Vagina (tissue), 2 donors: ENCODE measurements at regions not wholly inside any gene's neighbourhood (a gene's known extent, or its start where the extent isn't known, plus 50 kb on each side); places are given as distances from the start of the nearest gene placed in this dataset.

Experiments used
- DNase-seq, 2 donors: peaks; one replicate each; pipeline ENCODE4 v3.0.0-alpha.2; 2017; ENCODE audit errors: extremely low spot score in 2 of 2
- H3K27ac ChIP-seq: fragments of 200-600 bp; sonication (generic); one replicate; pipeline ENCODE4 v1.5.1; 2019
- H3K27me3 ChIP-seq: fragments of 200-600 bp; sonication (generic); one replicate; pipeline ENCODE4 v1.5.1; 2019
- H3K36me3 ChIP-seq, 2 donors: fragments of 200-600 bp; sonication (generic); one replicate each; pipeline ENCODE4 v1.5.1; 2017 to 2019
- H3K4me1 ChIP-seq: fragments of 200-600 bp; sonication (generic); one replicate; pipeline ENCODE4 v1.5.1; 2019
- H3K4me3 ChIP-seq, 2 donors: fragments of 200-600 bp; sonication (generic); 1 replicate in 1 of 2; 2 replicates in 1 of 2; pipeline ENCODE4 v1.5.1; 2016 to 2019
- H3K9me3 ChIP-seq: fragments of 200-600 bp; sonication (generic); one replicate; pipeline ENCODE4 v1.5.1; 2019
- CTCF ChIP-seq, 3 experiments: fragments of 450-650 bp in 2 of 3; fragments of 200-600 bp in 1 of 3; sonication (generic) in 1 of 3; IDR thresholded peaks; one replicate each; pipeline ENCODE4 v1.5.1; 2017 to 2019; ENCODE audit warnings: antibody characterized with exemption in 3 of 3, mild to moderate bottlenecking in 2 of 3, moderate library complexity in 2 of 3
- POLR2A ChIP-seq, 2 donors: fragments of 450-650 bp; IDR thresholded peaks; one replicate each; pipeline ENCODE4 v1.6.1; 2017; ENCODE audit warnings: antibody characterized with exemption in 2 of 2, mild to moderate bottlenecking in 2 of 2, moderate library complexity in 2 of 2
- POLR2AphosphoS5 ChIP-seq, 2 donors: sonication (generic); formaldehyde crosslinking; IDR thresholded peaks; one replicate each; pipeline ENCODE4 v1.9.0; 2017; ENCODE audit warnings: antibody characterized with exemption in 2 of 2, mild to moderate bottlenecking in 2 of 2, low read depth in 1 of 2; ENCODE audit not compliant: insufficient read depth in 1 of 2
- intact Hi-C: fragments of 100-400 bp; cut with DNase I; formaldehyde crosslinking; loops from one replicate; pipeline ENCODE4 v1.15.1; 2023

- no peak for TF ChIP-seq POLR2A (IDR thresholded peaks at IDR 0.05)
- TF ChIP-seq POLR2AphosphoS5 (IDR thresholded peaks at IDR 0.05; ENCODE audit: insufficient read depth in 1 of 2, low read depth in 1 of 2) = no peak
- TF ChIP-seq CTCF (IDR thresholded peaks at IDR 0.05) = no peak
- H3K4me3 ChIP-seq = no peak overlapping the region
- intact Hi-C loops = no loop called here
Observed at GRCh38 chr6:88339761-88340160, 173.6 kb upstream of the CNR1 start.

DNA sequence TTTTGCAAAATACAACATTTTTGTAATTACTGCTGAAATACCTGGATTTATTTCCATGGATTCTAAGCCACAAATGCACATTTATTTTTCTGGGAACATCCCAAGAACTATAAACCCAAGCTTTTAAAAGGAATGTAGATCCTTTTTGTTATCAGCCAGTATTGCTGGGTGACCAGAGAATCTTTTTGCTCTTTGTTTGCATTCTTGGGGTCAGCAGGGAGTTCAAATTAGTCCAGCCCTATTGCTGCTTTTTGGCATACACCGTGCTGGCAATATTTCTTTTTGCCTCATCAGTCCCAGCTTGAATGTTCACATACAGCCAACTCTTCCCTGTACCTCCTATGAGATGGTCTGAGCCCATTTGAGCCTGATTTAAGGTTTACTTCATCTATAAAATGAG is 155.2 kb upstream of the CNR1 start:
- no peak for TF ChIP-seq CTCF (IDR thresholded peaks at IDR 0.05)
- TF ChIP-seq POLR2A (IDR thresholded peaks at IDR 0.05) = no peak
- no peak for TF ChIP-seq POLR2AphosphoS5 (IDR thresholded peaks at IDR 0.05; ENCODE audit: insufficient read depth in 1 of 2, low read depth in 1 of 2)
- Histone ChIP-seq H3K9me3 (no peaks in the 10 kb centered on the region), H3K4me1 (no peaks in the 10 kb centered on the region), H3K36me3 (no peaks in the 10 kb centered on the region), H3K4me3 (no peak overlapping the region), H3K27me3 (no peaks in the 10 kb centered on the region), H3K27ac (no peak overlapping the region)
- DNase-seq = no peak
- intact Hi-C loops = no loop called here

More at GRCh38 chr6:88339761-88340160, 173.6 kb upstream of the CNR1 start:
- H3K9me3 ChIP-seq = no peaks in the 10 kb centered on the region
- no peaks in the 10 kb centered on the region for H3K27me3 ChIP-seq
- no peaks in the 10 kb centered on the region for H3K36me3 ChIP-seq
- H3K4me1 ChIP-seq = no peaks in the 10 kb centered on the region
- H3K27ac ChIP-seq = no peak overlapping the region
- DNase-seq = no peak

- H3K4me1 ChIP-seq = no peaks in the 10 kb centered on the region
- no peaks in the 10 kb centered on the region for H3K36me3 ChIP-seq
- no peak overlapping the region for H3K27ac ChIP-seq
- no peaks in the 10 kb centered on the region for H3K9me3 ChIP-seq
- H3K27me3 ChIP-seq = no peaks in the 10 kb centered on the region
- no peak for DNase-seq
- no peak for TF ChIP-seq POLR2A (IDR thresholded peaks at IDR 0.05)
- no peak for TF ChIP-seq POLR2AphosphoS5 (IDR thresholded peaks at IDR 0.05; ENCODE audit: insufficient read depth in 1 of 2, low read depth in 1 of 2)
- no peak for TF ChIP-seq CTCF (IDR thresholded peaks at IDR 0.05)
- H3K4me3 ChIP-seq = no peak overlapping the region
- intact Hi-C loops = no loop called here
Observed at GRCh38 chr6:88311561-88311960, 145.4 kb upstream of the CNR1 start.

GRCh38 chr6:88304520-88304919 is 138.4 kb upstream of the CNR1 start:
- no peak for TF ChIP-seq CTCF (IDR thresholded peaks at IDR 0.05)
- TF ChIP-seq POLR2A (IDR thresholded peaks at IDR 0.05) = no peak
- TF ChIP-seq POLR2AphosphoS5 (IDR thresholded peaks at IDR 0.05; ENCODE audit: insufficient read depth in 1 of 2, low read depth in 1 of 2) = no peak
- intact Hi-C loops = no loop called here
- Histone ChIP-seq H3K4me1 (no peaks in the 10 kb centered on the region), H3K27me3 (no peaks in the 10 kb centered on the region), H3K9me3 (no peaks in the 10 kb centered on the region), H3K4me3 (no peak overlapping the region), H3K27ac (no peak overlapping the region), H3K36me3 (no peaks in the 10 kb centered on the region)
- no peak for DNase-seq

GRCh38 chr6:88302769-88303225 is 136.7 kb upstream of the CNR1 start:
- Histone ChIP-seq H3K9me3 (no peaks in the 10 kb centered on the region), H3K36me3 (no peaks in the 10 kb centered on the region), H3K27ac (no peak overlapping the region), H3K27me3 (no peaks in the 10 kb centered on the region), H3K4me3 (no peak overlapping the region), H3K4me1 (no peaks in the 10 kb centered on the region)
- DNase-seq = no peak
- TF ChIP-seq POLR2A (IDR thresholded peaks at IDR 0.05) (no peak), POLR2AphosphoS5 (IDR thresholded peaks at IDR 0.05; ENCODE audit: insufficient read depth in 1 of 2, low read depth in 1 of 2) (no peak)
- intact Hi-C loops = no loop called here
